Fibroblast of lung (primary cell): ENCODE measurements at regions not wholly inside any gene's neighbourhood (a gene's known extent, or its start where the extent isn't known, plus 50 kb on each side); places are given as distances from the start of the nearest gene placed in this dataset.

ENCODE experiments used
- DNase-seq, 2 donors: peaks; one replicate each; pipeline versions ENCODE4 v3.0.0 to v3.0.0-alpha.2; 2010; ENCODE audit warnings: low read depth in 2 of 2
- H2AFZ ChIP-seq: 2 replicates; pipeline ENCODE4 v1.5.1; 2012; ENCODE audit warnings: low read length, control low read depth, inconsistent platforms
- H3K27ac ChIP-seq: 2 replicates; pipeline ENCODE4 v1.5.1; 2011; ENCODE audit warnings: low read length, control low read depth; ENCODE audit not compliant: insufficient read depth
- H3K27me3 ChIP-seq: 2 replicates; pipeline ENCODE4 v1.5.1; 2011; ENCODE audit warnings: mild to moderate bottlenecking, low read length; ENCODE audit not compliant: control insufficient read depth, insufficient read depth
- H3K36me3 ChIP-seq: 2 replicates; pipeline ENCODE4 v1.5.1; 2011; ENCODE audit warnings: low read length; ENCODE audit not compliant: control insufficient read depth, insufficient read depth
- H3K4me1 ChIP-seq: 2 replicates; pipeline ENCODE4 v1.5.1; 2011; ENCODE audit warnings: low read length; ENCODE audit not compliant: control insufficient read depth, insufficient read depth; ENCODE audit errors: extremely low read depth
- H3K4me2 ChIP-seq: 2 replicates; pipeline ENCODE4 v1.5.1; 2011; ENCODE audit warnings: low read length, control low read depth; ENCODE audit not compliant: insufficient read depth; ENCODE audit errors: extremely low read depth
- H3K4me3 ChIP-seq, 4 experiments: fragments of 200-600 bp in 1 of 4; sonication (generic) in 1 of 4; replicated peaks in 1 of 4; 2 replicates each; pipeline ENCODE4 v1.5.1; 2011 to 2016; ENCODE audit warnings: low read length in 4 of 4, low read depth in 3 of 4, mild to moderate bottlenecking in 3 of 4, control low read depth in 2 of 4, inconsistent platforms in 1 of 4, mixed read lengths in 1 of 4; ENCODE audit not compliant: insufficient read depth in 1 of 4; ENCODE audit errors: control extremely low read depth in 1 of 4
- H3K79me2 ChIP-seq: 2 replicates; pipeline ENCODE4 v1.5.1; 2012; ENCODE audit warnings: mild to moderate bottlenecking, low read length, inconsistent platforms; ENCODE audit not compliant: control insufficient read depth, insufficient read depth
- H3K9ac ChIP-seq: 2 replicates; pipeline ENCODE4 v1.5.1; 2011; ENCODE audit warnings: mild to moderate bottlenecking, low read length, control low read depth; ENCODE audit not compliant: insufficient read depth
- H3K9me3 ChIP-seq: 2 replicates; pipeline ENCODE4 v1.5.1; 2012; ENCODE audit warnings: low read depth, low read length; ENCODE audit not compliant: control insufficient read depth, insufficient read depth
- H4K20me1 ChIP-seq: 2 replicates; pipeline ENCODE4 v1.5.1; 2011; ENCODE audit warnings: low read length; ENCODE audit not compliant: control insufficient read depth, insufficient read depth; ENCODE audit errors: extremely low read depth
- CTCF ChIP-seq, 2 donors: IDR thresholded peaks in 1 of 2; conservative IDR thresholded peaks in 1 of 2; 1 replicate in 1 of 2; 2 replicates in 1 of 2; pipeline ENCODE4 v1.5.1; 2011 to 2012; ENCODE audit warnings: low read length in 2 of 2, control low read depth in 1 of 2, inconsistent platforms in 1 of 2, low read depth in 1 of 2, mild to moderate bottlenecking in 1 of 2
- EZH2 ChIP-seq: IDR thresholded peaks from 2 replicates; pipeline ENCODE4 v1.5.1; 2012; ENCODE audit warnings: low read length, control low read depth, mild to moderate bottlenecking; ENCODE audit errors: missing control alignments

GRCh38 chr13:70612881-70613280, 504.6 kb upstream of the KLHL1 start:
- Histone ChIP-seq H3K4me1 (no peaks in the 10 kb centered on the region), H3K9me3 (no peaks in the 10 kb centered on the region), H3K36me3 (no peaks in the 10 kb centered on the region), H3K4me3 (no peak overlapping the region), H3K27ac (no peak overlapping the region), H3K79me2 (no peaks in the 10 kb centered on the region), H3K27me3 (no peaks in the 10 kb centered on the region), H4K20me1 (no peaks in the 10 kb centered on the region), H3K9ac (no peak overlapping the region), H2AFZ (no peak overlapping the region), H3K4me2 (no peak overlapping the region)
- DNase-seq: no peak
- no peak for TF ChIP-seq CTCF (conservative IDR thresholded peaks at IDR 0.05 in 1 of 2, IDR thresholded peaks at IDR 0.05 in 1 of 2; ENCODE audit: low read depth in 1 of 2, low read length in 2 of 2)
- no peak for TF ChIP-seq EZH2

- Histone ChIP-seq H3K9ac (no peak overlapping the region), H3K79me2 (no peaks in the 10 kb centered on the region), H3K27me3 (no peaks in the 10 kb centered on the region), H3K4me1 (no peaks in the 10 kb centered on the region), H3K36me3 (no peaks in the 10 kb centered on the region), H3K27ac (no peak overlapping the region), H2AFZ (no peak overlapping the region), H3K9me3 (no peaks in the 10 kb centered on the region), H4K20me1 (no peaks in the 10 kb centered on the region), H3K4me3 (no peak overlapping the region), H3K4me2 (no peak overlapping the region)
- TF ChIP-seq EZH2 (no peak), CTCF (conservative IDR thresholded peaks at IDR 0.05 in 1 of 2, IDR thresholded peaks at IDR 0.05 in 1 of 2; ENCODE audit: low read depth in 1 of 2, low read length in 2 of 2) (no peak)
- no peak for DNase-seq
Observed at GRCh38 chr13:70604448-70604847, 496.2 kb upstream of the KLHL1 start.

GRCh38 chr13:70593716-70594115, 485.5 kb upstream of the KLHL1 start:
- Histone ChIP-seq H2AFZ (no peak overlapping the region), H3K4me1 (no peaks in the 10 kb centered on the region), H3K27ac (no peak overlapping the region), H3K27me3 (no peaks in the 10 kb centered on the region), H3K9ac (no peak overlapping the region), H3K79me2 (no peaks in the 10 kb centered on the region), H3K4me3 (no peak overlapping the region), H3K4me2 (no peak overlapping the region), H3K9me3 (no peaks in the 10 kb centered on the region), H4K20me1 (no peaks in the 10 kb centered on the region), H3K36me3 (no peaks in the 10 kb centered on the region)
- TF ChIP-seq CTCF (conservative IDR thresholded peaks at IDR 0.05 in 1 of 2, IDR thresholded peaks at IDR 0.05 in 1 of 2; ENCODE audit: low read depth in 1 of 2, low read length in 2 of 2): no peak
- no peak for TF ChIP-seq EZH2
- no peak for DNase-seq
